ENCODE measurements at regions not wholly inside any gene's neighbourhood (a gene's known extent, or its start where the extent isn't known, plus 50 kb on each side); places are given as distances from the start of the nearest gene placed in this dataset.
"Not testable (repeated sequence)": the region's sequence is repeated elsewhere in the genome, so short reads cannot be mapped to it uniquely, and the experiment has no call there.

GRCh38 chr2:188000189-188000588 lies 291.5 kb upstream of the GULP1 start:
- no peak for DNase-seq

- DNase-seq: no peak
These were observed 287.9 kb upstream of the GULP1 start for GRCh38 chr2:188003800-188004199.

GRCh38 chr2:188013767-188014166 lies 277.9 kb upstream of the GULP1 start:
- no peak for DNase-seq

GRCh38 chr2:188016917-188017316 lies 274.8 kb upstream of the GULP1 start:
- no peak for DNase-seq

GRCh38 chr2:188022389-188022788 lies 269.3 kb upstream of the GULP1 start:
- no peak for DNase-seq

GRCh38 chr2:188023035-188023434 lies 268.6 kb upstream of the GULP1 start:
- DNase-seq: no peak

- DNase-seq: no peak
These were observed 266.9 kb upstream of the GULP1 start for GRCh38 chr2:188024811-188025210.

- no peak for DNase-seq
These were observed 262.9 kb upstream of the GULP1 start for GRCh38 chr2:188028739-188029138.

- DNase-seq: no peak
These were observed 259.4 kb upstream of the GULP1 start for GRCh38 chr2:188032306-188032705.

GRCh38 chr2:188032786-188033185 lies 258.9 kb upstream of the GULP1 start:
- DNase-seq: no peak

- DNase-seq: not testable (repeated sequence)
These were observed 258.4 kb upstream of the GULP1 start for GRCh38 chr2:188033240-188033639.

GRCh38 chr2:188034102-188034501 lies 257.6 kb upstream of the GULP1 start:
- not testable (repeated sequence) for DNase-seq

GRCh38 chr2:188035377-188035776 lies 256.3 kb upstream of the GULP1 start:
- not testable (repeated sequence) for DNase-seq

GRCh38 chr2:188036786-188037185 lies 254.9 kb upstream of the GULP1 start:
- not testable (repeated sequence) for DNase-seq

- no peak for DNase-seq
These were observed 252.4 kb upstream of the GULP1 start for GRCh38 chr2:188039307-188039706.

GRCh38 chr2:188042412-188042811 lies 249.3 kb upstream of the GULP1 start:
- DNase-seq: no peak

- DNase-seq: no peak
These were observed 246.7 kb upstream of the GULP1 start for GRCh38 chr2:188045016-188045415.

- DNase-seq: no peak
These were observed 245.2 kb upstream of the GULP1 start for GRCh38 chr2:188046437-188046836.

- DNase-seq: no peak
These were observed 243.9 kb upstream of the GULP1 start for GRCh38 chr2:188047735-188048134.

- DNase-seq: no peak
These were observed 240.9 kb upstream of the GULP1 start for GRCh38 chr2:188050726-188051125.

GRCh38 chr2:188051706-188052105 lies 240.0 kb upstream of the GULP1 start:
- no peak for DNase-seq

- DNase-seq: no peak
These were observed 226.3 kb upstream of the GULP1 start for GRCh38 chr2:188065386-188065785.

GRCh38 chr2:188068093-188068492 lies 223.6 kb upstream of the GULP1 start:
- no peak for DNase-seq

GRCh38 chr2:188076149-188077056 lies 215.3 kb upstream of the GULP1 start:
- DNase-seq: no peak

GRCh38 chr2:188077757-188078156 lies 213.9 kb upstream of the GULP1 start:
- DNase-seq: no peak
